ENCODE measurements at regions not wholly inside any gene's neighbourhood (a gene's known extent, or its start where the extent isn't known, plus 50 kb on each side); places are given as distances from the start of the nearest gene placed in this dataset.

DNA sequence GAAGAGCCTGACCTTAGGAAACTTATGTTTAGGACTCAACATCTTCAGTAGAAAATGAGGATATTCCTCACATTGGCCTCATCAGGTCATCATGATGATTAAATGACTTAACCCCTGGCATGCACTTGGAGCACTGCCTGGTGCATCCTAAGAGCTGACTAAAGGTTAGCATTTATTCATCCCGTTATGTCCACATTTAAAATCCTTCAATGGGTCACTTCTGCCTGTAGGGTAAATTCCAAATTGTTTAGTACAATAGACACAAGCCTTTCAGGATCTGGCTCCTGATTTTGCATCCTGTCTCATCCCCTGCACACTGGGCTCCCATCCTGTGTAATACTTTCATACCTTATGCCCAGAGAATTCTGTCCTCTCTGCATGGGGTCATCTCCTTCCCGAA, 195.2 kb upstream of the MCTP2 start:
- Histone ChIP-seq H2BK15ac (ENCODE audit: low read length) (no peak overlapping the region), H4K20me1 (replicated peaks in 1 of 2; ENCODE audit: control insufficient read depth in 1 of 2, insufficient read depth in 2 of 2, low read length in 2 of 2) (no peaks in the 10 kb centered on the region), H3K4me2 (ENCODE audit: insufficient read depth in 1 of 2, low read depth in 2 of 2, low read length in 2 of 2) (no peak overlapping the region), H2BK5ac (ENCODE audit: low read depth, low read length) (no peak overlapping the region), H3K9me3 (ENCODE audit: insufficient read depth in 2 of 2, low read depth in 1 of 2, low read length in 1 of 2) (no peaks in the 10 kb centered on the region), H3K79me1 (ENCODE audit: low read depth, low read length) (no peaks in the 10 kb centered on the region), H3K9ac (replicated peaks in 1 of 4; ENCODE audit: extremely low read depth in 1 of 4, low read depth in 3 of 4, low read length in 3 of 4) (no peak overlapping the region), H2BK20ac (ENCODE audit: low read length) (no peak overlapping the region), H3K79me2 (ENCODE audit: control insufficient read depth in 1 of 2, insufficient read depth in 2 of 2, low read length in 2 of 2) (no peaks in the 10 kb centered on the region), H3K23me2 (ENCODE audit: low read depth, low read length) (no peaks in the 10 kb centered on the region), H2AFZ (ENCODE audit: low read length) (no peak overlapping the region), H3K27me3 (replicated peaks in 1 of 4; ENCODE audit: control insufficient read depth in 3 of 4, extremely low read depth in 1 of 4, insufficient read depth in 3 of 4, low read length in 3 of 4) (no peaks in the 10 kb centered on the region), H3K18ac (ENCODE audit: extremely low read depth, low read length) (no peak overlapping the region), H2AK5ac (ENCODE audit: low read depth, low read length) (no peak overlapping the region), H2BK12ac (ENCODE audit: low read depth, low read length) (0 out of 2 replicates have a peak overlapping the region, but pooled peaks have one; percentile 46), H3K14ac (ENCODE audit: insufficient read length) (no peak overlapping the region), H3K23ac (ENCODE audit: insufficient read length) (no peak overlapping the region), H3K4me1 (replicated peaks in 1 of 4; ENCODE audit: control insufficient read depth in 3 of 4, insufficient read depth in 4 of 4, low read length in 3 of 4) (no peaks in the 10 kb centered on the region), H4K8ac (ENCODE audit: extremely low read depth, insufficient read depth, low read length) (no peak overlapping the region), H4K91ac (replicated peaks; ENCODE audit: insufficient read length, low read length) (no peak overlapping the region), H3K27ac (ENCODE audit: low read depth, low read length) (no peak overlapping the region), H3K4ac (replicated peaks; ENCODE audit: insufficient read length, low read depth, low read length) (no peak overlapping the region), H3K36me3 (ENCODE audit: control insufficient read depth in 2 of 4, insufficient read depth in 4 of 4, low read length in 3 of 4) (no peaks in the 10 kb centered on the region), H3K4me3 (ENCODE audit: extremely low read depth in 1 of 4, insufficient read depth in 2 of 4, low read depth in 3 of 4, low read length in 4 of 4) (no peak overlapping the region), H4K5ac (ENCODE audit: insufficient read length, low read depth, low read length) (no peak overlapping the region), H3K56ac (replicated peaks; ENCODE audit: insufficient read length, low read depth, low read length) (no peak overlapping the region), H2BK120ac (replicated peaks; ENCODE audit: low read depth, low read length) (no peak overlapping the region)
- DNase-seq (ENCODE audit: low read depth in 1 of 2, low spot score in 2 of 2) (no peak), FAIRE-seq (no peak)
- TF ChIP-seq BRCA1 (IDR thresholded peaks at IDR 0.05; ENCODE audit: low read depth, low read length) = no peak
- no peak for TF ChIP-seq TEAD4 (IDR thresholded peaks at IDR 0.05; ENCODE audit: low read depth, low read length)
- 84% methylated on average over 2 of the region's 2 CpGs; no CpG with 5 or more reads in 1 of the 2 experiments for WGBS, 2 experiments (ENCODE audit: extremely low coverage in 1 of 2, insufficient coverage in 1 of 2, insufficient read length in 1 of 2, insufficient replicate concordance in 2 of 2, low coverage in 1 of 2, low lambda C conversion rate in 2 of 2, missing lambda C conversion rate in 1 of 2)
- POLR2A ChIA-PET (ENCODE audit: partially characterized antibody) = no interaction called here
- CTCF ChIA-PET (ENCODE audit: partially characterized antibody) = interaction anchor here (1.1 to 1.5 kb wide), 4 partner anchors 14 to 132 kb away, joined by 3 to 4 read pairs (median 3); no protein-coding TSS in a partner anchor

Measured in H1 (cell line).